DMS114 treated with DMSO at 0.1 percent for 48 hours (cell line): ENCODE measurements at regions not wholly inside any gene's neighbourhood (a gene's known extent, or its start where the extent isn't known, plus 50 kb on each side); places are given as distances from the start of the nearest gene placed in this dataset.
"Not testable (repeated sequence)": the region's sequence is repeated elsewhere in the genome, so short reads cannot be mapped to it uniquely, and the experiment has no call there.

ENCODE experiments used
- DNase-seq: peaks from one replicate; lab custom pipeline; 2025; ENCODE audit not compliant: unreplicated experiment; lab: John Stamatoyannopoulos, UW

- DNase-seq = no peak
These were observed 1270.8 kb downstream of the PCDH9 start for GRCh38 chr13:65959305-65959704.

- DNase-seq = no peak
These were observed 1283.7 kb downstream of the PCDH9 start for GRCh38 chr13:65946387-65946786.

GRCh38 chr13:65943708-65944107 lies 1286.4 kb downstream of the PCDH9 start:
- peak; percentile 19 for DNase-seq

- no peak for DNase-seq
These were observed 1287.1 kb downstream of the PCDH9 start for GRCh38 chr13:65943024-65943423.

GRCh38 chr13:65940720-65941119 lies 1289.4 kb downstream of the PCDH9 start:
- no peak for DNase-seq

- no peak for DNase-seq
These were observed 1292.9 kb downstream of the PCDH9 start for GRCh38 chr13:65937251-65937650.

GRCh38 chr13:65936249-65936648 lies 1293.9 kb downstream of the PCDH9 start:
- no peak for DNase-seq

GRCh38 chr13:65932587-65933239 lies 1297.4 kb downstream of the PCDH9 start:
- DNase-seq = no peak

- DNase-seq = no peak
These were observed 1298.1 kb downstream of the PCDH9 start for GRCh38 chr13:65932013-65932412.

GRCh38 chr13:65929436-65929835 lies 1300.7 kb downstream of the PCDH9 start:
- no peak for DNase-seq

- DNase-seq = no peak
These were observed 1303.4 kb downstream of the PCDH9 start for GRCh38 chr13:65926750-65927171.

GRCh38 chr13:65922846-65923245 lies 1307.3 kb downstream of the PCDH9 start:
- not testable (repeated sequence) for DNase-seq

GRCh38 chr13:65921933-65922332 lies 1308.2 kb downstream of the PCDH9 start:
- DNase-seq = no peak

- no peak for DNase-seq
These were observed 1312.4 kb downstream of the PCDH9 start for GRCh38 chr13:65917731-65918130.

- no peak for DNase-seq
These were observed 1314.9 kb downstream of the PCDH9 start for GRCh38 chr13:65915195-65915594.

GRCh38 chr13:65914716-65915115 lies 1315.4 kb downstream of the PCDH9 start:
- DNase-seq = no peak

- DNase-seq = no peak
These were observed 1317.0 kb downstream of the PCDH9 start for GRCh38 chr13:65913173-65913572.

GRCh38 chr13:65912516-65912915 lies 1317.6 kb downstream of the PCDH9 start:
- no peak for DNase-seq

GRCh38 chr13:65911546-65912193 lies 1318.5 kb downstream of the PCDH9 start:
- no peak for DNase-seq

GRCh38 chr13:65909501-65909900 lies 1320.6 kb downstream of the PCDH9 start:
- no peak for DNase-seq

- DNase-seq = no peak
These were observed 1322.2 kb downstream of the PCDH9 start for GRCh38 chr13:65907666-65908525.

- DNase-seq = no peak
These were observed 1328.4 kb downstream of the PCDH9 start for GRCh38 chr13:65901723-65902122.
